H1 (cell line): ENCODE measurements at regions not wholly inside any gene's neighbourhood (a gene's known extent, or its start where the extent isn't known, plus 50 kb on each side); places are given as distances from the start of the nearest gene placed in this dataset.

Source experiments
- CTCF ChIA-PET: fragments of 300-600 bp; sonication (Branson Sonifier 250); formaldehyde crosslinking; loops from one replicate; lab custom pipeline; 2021; ENCODE audit not compliant: partially characterized antibody; lab: Charles Lee
- POLR2A ChIA-PET: fragments of 300-600 bp; sonication (Branson Sonifier 250); formaldehyde crosslinking; loops from one replicate; lab custom pipeline; 2021; ENCODE audit warnings: inconsistent platforms; ENCODE audit not compliant: partially characterized antibody; lab: Charles Lee
- DNase-seq, 2 experiments: peaks; one replicate each; pipeline versions ENCODE4 v3.0.0 to v3.0.0-alpha.2; 2010 to 2022; ENCODE audit warnings: low spot score in 2 of 2, low read depth in 1 of 2, mixed read lengths in 1 of 2
- FAIRE-seq: peaks from 2 replicates; lab custom pipeline; 2011; peaks lifted over from hg19 to GRCh38; lab: Jason Lieb, UNC
- H2AFZ ChIP-seq: 2 replicates; pipeline ENCODE4 v1.8.1; 2012; ENCODE audit warnings: low read length, inconsistent platforms
- H2AK5ac ChIP-seq: 2 replicates; pipeline ENCODE4 v1.6.1; 2013; ENCODE audit warnings: low read depth, low read length
- H2BK120ac ChIP-seq: replicated peaks from 2 replicates; pipeline ENCODE3; 2013; ENCODE audit warnings: low read depth, low read length, inconsistent platforms
- H2BK12ac ChIP-seq: 2 replicates; pipeline ENCODE4 v1.6.1; 2013; ENCODE audit warnings: low read depth, low read length
- H2BK15ac ChIP-seq: 2 replicates; pipeline ENCODE4 v1.6.1; 2013; ENCODE audit warnings: low read length
- H2BK20ac ChIP-seq: 2 replicates; pipeline ENCODE4 v1.6.1; 2013; ENCODE audit warnings: low read length
- H2BK5ac ChIP-seq: 2 replicates; pipeline ENCODE4 v1.6.1; 2013; ENCODE audit warnings: low read depth, low read length
- H3K14ac ChIP-seq: 2 replicates; pipeline ENCODE4 v1.6.1; 2013; ENCODE audit warnings: inconsistent platforms; ENCODE audit not compliant: insufficient read length
- H3K18ac ChIP-seq: 2 replicates; pipeline ENCODE4 v1.6.1; 2013; ENCODE audit warnings: low read length; ENCODE audit errors: extremely low read depth
- H3K23ac ChIP-seq: 2 replicates; pipeline ENCODE4 v1.6.1; 2013; ENCODE audit warnings: inconsistent platforms; ENCODE audit not compliant: insufficient read length
- H3K23me2 ChIP-seq: 2 replicates; pipeline ENCODE4 v1.6.1; 2013; ENCODE audit warnings: low read depth, low read length
- H3K27ac ChIP-seq: 2 replicates; pipeline ENCODE4 v1.6.1; 2011; ENCODE audit warnings: low read depth, low read length, inconsistent platforms
- H3K27me3 ChIP-seq, 4 experiments: replicated peaks in 1 of 4; 1 replicate in 1 of 4; 2 replicates in 3 of 4; pipeline versions ENCODE4 v1.6.1 to v1.8.1; 2011 to 2013; ENCODE audit warnings: low read length in 3 of 4, mild to moderate bottlenecking in 3 of 4, inconsistent platforms in 2 of 4, mixed read lengths in 2 of 4, moderate library complexity in 1 of 4; ENCODE audit not compliant: control insufficient read depth in 3 of 4, insufficient read depth in 3 of 4; ENCODE audit errors: extremely low read depth in 1 of 4
- H3K36me3 ChIP-seq, 4 experiments: 2 replicates each; pipeline versions ENCODE4 v1.6.1 to v1.8.1; 2011 to 2013; ENCODE audit warnings: mild to moderate bottlenecking in 4 of 4, low read length in 3 of 4, moderate library complexity in 2 of 4, control low read depth in 1 of 4, inconsistent platforms in 1 of 4; ENCODE audit not compliant: insufficient read depth in 4 of 4, control insufficient read depth in 2 of 4
- H3K4ac ChIP-seq: replicated peaks from 2 replicates; pipeline ENCODE3; 2013; ENCODE audit warnings: low read length, low read depth, mixed read lengths, inconsistent platforms; ENCODE audit not compliant: insufficient read length
- H3K4me1 ChIP-seq, 4 experiments: replicated peaks in 1 of 4; 1 replicate in 1 of 4; 2 replicates in 3 of 4; pipeline versions ENCODE4 v1.6.1 to v1.8.1; 2011 to 2013; ENCODE audit warnings: low read length in 3 of 4, inconsistent platforms in 2 of 4, mixed read lengths in 1 of 4; ENCODE audit not compliant: insufficient read depth in 4 of 4, control insufficient read depth in 3 of 4
- H3K4me2 ChIP-seq, 2 experiments: 2 replicates each; pipeline versions ENCODE4 v1.6.1 to v1.8.1; 2011 to 2013; ENCODE audit warnings: low read depth in 2 of 2, low read length in 2 of 2, control low read depth in 1 of 2, inconsistent platforms in 1 of 2, mild to moderate bottlenecking in 1 of 2; ENCODE audit not compliant: insufficient read depth in 1 of 2
- H3K4me3 ChIP-seq, 4 experiments: fragments of 200-600, 300-600 bp in 1 of 4; sonication (generic), shearing (Covaris generic), sonication (Bioruptor Twin) in 1 of 4; 2 replicates each; pipeline versions ENCODE4 v1.5.1 to v1.8.1; 2011 to 2016; ENCODE audit warnings: low read length in 4 of 4, low read depth in 3 of 4, control low read depth in 2 of 4, inconsistent platforms in 2 of 4, mild to moderate bottlenecking in 2 of 4, mixed read lengths in 1 of 4, moderate library complexity in 1 of 4; ENCODE audit not compliant: insufficient read depth in 2 of 4; ENCODE audit errors: extremely low read depth in 1 of 4
- H3K56ac ChIP-seq: replicated peaks from 2 replicates; pipeline ENCODE3; 2013; ENCODE audit warnings: low read depth, mild to moderate bottlenecking, mixed read lengths, low read length, inconsistent platforms; ENCODE audit not compliant: insufficient read length
- H3K79me1 ChIP-seq: 2 replicates; pipeline ENCODE4 v1.6.1; 2013; ENCODE audit warnings: low read depth, low read length, control low read depth
- H3K79me2 ChIP-seq, 2 experiments: 2 replicates each; pipeline versions ENCODE4 v1.6.1 to v1.8.1; 2012 to 2013; ENCODE audit warnings: low read length in 2 of 2, mild to moderate bottlenecking in 2 of 2, inconsistent platforms in 1 of 2; ENCODE audit not compliant: insufficient read depth in 2 of 2, control insufficient read depth in 1 of 2
- H3K9ac ChIP-seq, 4 experiments: replicated peaks in 1 of 4; 1 replicate in 1 of 4; 2 replicates in 3 of 4; pipeline versions ENCODE4 v1.6.1 to v1.8.1; 2011 to 2013; ENCODE audit warnings: low read depth in 3 of 4, low read length in 3 of 4, control low read depth in 2 of 4, mild to moderate bottlenecking in 2 of 4, moderate library complexity in 2 of 4, inconsistent platforms in 1 of 4; ENCODE audit errors: extremely low read depth in 1 of 4
- H3K9me3 ChIP-seq, 2 experiments: 2 replicates each; pipeline versions ENCODE4 v1.6.1 to v1.8.1; 2012 to 2013; ENCODE audit warnings: mild to moderate bottlenecking in 2 of 2, moderate library complexity in 2 of 2, control low read depth in 1 of 2, inconsistent platforms in 1 of 2, low read depth in 1 of 2, low read length in 1 of 2, mixed read lengths in 1 of 2; ENCODE audit not compliant: insufficient read depth in 2 of 2
- H4K20me1 ChIP-seq, 2 experiments: replicated peaks in 1 of 2; 2 replicates each; pipeline versions ENCODE3 to v1.8.1; 2011 to 2013; ENCODE audit warnings: inconsistent platforms in 2 of 2, low read length in 2 of 2, mild to moderate bottlenecking in 1 of 2; ENCODE audit not compliant: insufficient read depth in 2 of 2, control insufficient read depth in 1 of 2
- H4K5ac ChIP-seq: 2 replicates; pipeline ENCODE4 v1.6.1; 2013; ENCODE audit warnings: low read length, low read depth, mixed read lengths, inconsistent platforms; ENCODE audit not compliant: insufficient read length
- H4K8ac ChIP-seq: 2 replicates; pipeline ENCODE4 v1.8.0; 2013; ENCODE audit warnings: mild to moderate bottlenecking, moderate library complexity, low read length, inconsistent platforms; ENCODE audit not compliant: insufficient read depth; ENCODE audit errors: extremely low read depth
- H4K91ac ChIP-seq: replicated peaks from 2 replicates; pipeline ENCODE3; 2013; ENCODE audit warnings: low read length, mixed read lengths, inconsistent platforms; ENCODE audit not compliant: insufficient read length
- CEBPB ChIP-seq: IDR thresholded peaks from 2 replicates; pipeline ENCODE4 v1.6.1; 2012; ENCODE audit warnings: low read depth, low read length
- GTF2F1 ChIP-seq: IDR thresholded peaks from 2 replicates; pipeline ENCODE4 v1.6.1; 2012; ENCODE audit warnings: low read depth, low read length, improper control_type of control experiment, borderline replicate concordance
- NRF1 ChIP-seq: IDR thresholded peaks from 2 replicates; pipeline ENCODE4 v1.6.1; 2011; ENCODE audit warnings: mild to moderate bottlenecking, low read depth, low read length, improper control_type of control experiment
- POLR2A ChIP-seq, 2 experiments: IDR thresholded peaks; 1 replicate in 1 of 2; 2 replicates in 1 of 2; pipeline ENCODE4 v1.6.1; 2011; ENCODE audit warnings: low read depth in 2 of 2, low read length in 2 of 2, mild to moderate bottlenecking in 2 of 2; ENCODE audit errors: control extremely low read depth in 1 of 2
- SP1 ChIP-seq: IDR thresholded peaks from 2 replicates; pipeline ENCODE4 v1.6.1; 2011; ENCODE audit warnings: low read depth, low read length
- WGBS, 2 experiments: shearing (Covaris generic) in 1 of 2; methylation state at CpG; one replicate each; pipeline versions ENCODE4 v1.1.6 to v1.1.7; 2013 to 2015; ENCODE audit warnings: low lambda C conversion rate in 2 of 2, mixed read lengths in 2 of 2, inconsistent platforms in 1 of 2, low coverage in 1 of 2, missing lambda C conversion rate in 1 of 2; ENCODE audit not compliant: insufficient replicate concordance in 2 of 2, insufficient coverage in 1 of 2, insufficient read length in 1 of 2; ENCODE audit errors: extremely low coverage in 1 of 2, missing lambda C conversion rate in 1 of 2; 5-methylcytosine and 5-hydroxymethylcytosine counted together

DNA sequence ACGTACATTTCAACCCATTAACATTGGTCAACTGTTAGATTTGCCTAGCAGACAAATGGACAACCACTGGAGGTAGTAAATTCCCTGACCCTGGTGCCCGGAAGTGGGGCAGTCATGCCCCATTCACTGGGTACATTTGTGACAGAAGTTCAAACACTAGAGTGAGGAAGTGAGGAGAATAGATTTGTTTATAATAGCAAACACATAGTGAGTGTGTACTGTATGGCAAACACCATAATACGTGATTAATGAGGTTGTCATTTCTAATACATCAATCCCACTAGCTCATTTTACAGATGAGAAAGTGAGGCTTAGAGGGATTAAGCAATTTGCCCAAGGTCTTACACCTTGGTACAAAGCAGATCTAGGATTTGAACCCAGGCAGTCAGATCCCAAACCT lies 181.9 kb upstream of the MKLN1 start:
- no peak overlapping the region for H3K23ac ChIP-seq
- H3K18ac ChIP-seq, result no peak overlapping the region
- no peak overlapping the region for H2AFZ ChIP-seq
- H2BK5ac ChIP-seq, result no peak overlapping the region
- H4K5ac ChIP-seq, result no peak overlapping the region
- WGBS, 2 experiments, result 63% methylated on average over 3 of the region's 3 CpGs; no CpG with 5 or more reads in 1 of the 2 experiments
- FAIRE-seq, result no peak
- no peak overlapping the region for H2BK20ac ChIP-seq
- H2BK120ac ChIP-seq, result no peak overlapping the region
- H3K9me3 ChIP-seq, result no peaks in the 10 kb centered on the region
- no peak overlapping the region for H2BK15ac ChIP-seq
- POLR2A ChIA-PET, result no interaction called here
- H3K9ac ChIP-seq, result no peak overlapping the region
- no peaks in the 10 kb centered on the region for H3K4me1 ChIP-seq
- H4K91ac ChIP-seq, result no peak overlapping the region
- no peaks in the 10 kb centered on the region for H3K36me3 ChIP-seq
- H3K4me3 ChIP-seq, result no peak overlapping the region
- peak overlapping the region; percentile 25 for H3K56ac ChIP-seq
- DNase-seq, result no peak
- no peaks in the 10 kb centered on the region for H3K27me3 ChIP-seq
- H2BK12ac ChIP-seq, result no peak overlapping the region
- H4K8ac ChIP-seq, result no peak overlapping the region
- H3K23me2 ChIP-seq, result no peaks in the 10 kb centered on the region
- no peak overlapping the region for H2AK5ac ChIP-seq
- no peak overlapping the region for H3K4me2 ChIP-seq
- H3K14ac ChIP-seq, result no peak overlapping the region
- H3K79me1 ChIP-seq, result no peaks in the 10 kb centered on the region
- H3K79me2 ChIP-seq, result no peaks in the 10 kb centered on the region
- H4K20me1 ChIP-seq, result no peaks in the 10 kb centered on the region
- H3K27ac ChIP-seq, result no peak overlapping the region
- no peak overlapping the region for H3K4ac ChIP-seq
- CTCF ChIA-PET, result interaction anchor here (1.2 to 1.6 kb wide), 2 partner anchors 11 to 12 kb away, joined by 4 read pairs; no protein-coding TSS in a partner anchor
- TF ChIP-seq GTF2F1 (no peak), NRF1 (no peak), CEBPB (no peak), SP1 (no peak), POLR2A (IDR thresholded peaks at IDR 0.05; ENCODE audit: control extremely low read depth in 1 of 2, low read depth in 2 of 2, low read length in 2 of 2) (no peak)
